ENCODE measurements at regions not wholly inside any gene's neighbourhood (a gene's known extent, or its start where the extent isn't known, plus 50 kb on each side); places are given as distances from the start of the nearest gene placed in this dataset.

DNA sequence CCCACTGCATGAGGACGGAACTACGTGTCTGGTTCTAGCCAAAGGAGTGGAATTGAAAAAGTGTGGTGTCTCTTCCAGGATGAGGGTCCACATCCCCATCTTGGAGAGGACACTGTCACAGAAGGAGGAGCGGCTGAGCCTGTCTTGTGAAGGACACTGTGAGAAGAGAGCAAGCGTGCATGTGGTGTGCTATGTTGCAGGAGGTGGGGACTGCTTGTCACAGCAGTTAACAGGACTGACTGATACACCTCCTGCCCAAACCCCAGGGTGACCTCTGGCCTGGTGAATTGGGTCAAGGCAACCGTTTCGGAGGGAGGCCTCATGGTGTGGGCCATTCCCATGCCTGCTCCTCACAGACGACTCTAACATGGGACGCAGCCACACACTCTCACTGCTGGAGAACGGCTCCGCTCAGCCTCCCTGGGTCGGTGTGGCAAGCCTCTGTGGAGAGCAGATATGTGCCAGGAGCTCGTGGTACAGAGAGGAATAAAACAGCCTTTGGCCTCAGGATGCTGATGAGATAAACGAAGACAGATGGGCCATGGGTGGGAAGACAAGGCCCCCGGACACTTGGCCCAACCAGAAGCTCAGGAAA, 56.4 kb upstream of the RBFOX3 start:
- no peak for TF ChIP-seq POLR2A (IDR thresholded peaks at IDR 0.05)
- TF ChIP-seq, protein P1, sequence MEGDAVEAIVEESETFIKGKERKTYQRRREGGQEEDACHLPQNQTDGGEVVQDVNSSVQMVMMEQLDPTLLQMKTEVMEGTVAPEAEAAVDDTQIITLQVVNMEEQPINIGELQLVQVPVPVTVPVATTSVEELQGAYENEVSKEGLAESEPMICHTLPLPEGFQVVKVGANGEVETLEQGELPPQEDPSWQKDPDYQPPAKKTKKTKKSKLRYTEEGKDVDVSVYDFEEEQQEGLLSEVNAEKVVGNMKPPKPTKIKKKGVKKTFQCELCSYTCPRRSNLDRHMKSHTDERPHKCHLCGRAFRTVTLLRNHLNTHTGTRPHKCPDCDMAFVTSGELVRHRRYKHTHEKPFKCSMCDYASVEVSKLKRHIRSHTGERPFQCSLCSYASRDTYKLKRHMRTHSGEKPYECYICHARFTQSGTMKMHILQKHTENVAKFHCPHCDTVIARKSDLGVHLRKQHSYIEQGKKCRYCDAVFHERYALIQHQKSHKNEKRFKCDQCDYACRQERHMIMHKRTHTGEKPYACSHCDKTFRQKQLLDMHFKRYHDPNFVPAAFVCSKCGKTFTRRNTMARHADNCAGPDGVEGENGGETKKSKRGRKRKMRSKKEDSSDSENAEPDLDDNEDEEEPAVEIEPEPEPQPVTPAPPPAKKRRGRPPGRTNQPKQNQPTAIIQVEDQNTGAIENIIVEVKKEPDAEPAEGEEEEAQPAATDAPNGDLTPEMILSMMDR (IDR thresholded peaks at IDR 0.05), result no peak
- TF ChIP-seq POLR2AphosphoS5 (IDR thresholded peaks at IDR 0.05), result no peak
